Choroid plexus epithelial cell (primary cell): ENCODE measurements at regions not wholly inside any gene's neighbourhood (a gene's known extent, or its start where the extent isn't known, plus 50 kb on each side); places are given as distances from the start of the nearest gene placed in this dataset.

Experiments
- DNase-seq: peaks from one replicate; pipeline ENCODE4 v3.0.0-alpha.2; 2010; ENCODE audit warnings: low read depth
- H3K4me3 ChIP-seq: 2 replicates; pipeline ENCODE4 v1.5.1; 2011; ENCODE audit warnings: low read depth, mild to moderate bottlenecking, control low read depth, low read length, moderate library complexity
- TF ChIP-seq, protein P1 (sequence below): conservative IDR thresholded peaks from 2 replicates; pipeline ENCODE4 v1.5.1; 2011; ENCODE audit warnings: low read depth, mild to moderate bottlenecking, control low read depth, inconsistent platforms, low read length, moderate library complexity

GRCh38 chr4:182023469-182023868 is 219.7 kb upstream of the TENM3 start:
- DNase-seq, result no peak
- TF ChIP-seq, protein P1, sequence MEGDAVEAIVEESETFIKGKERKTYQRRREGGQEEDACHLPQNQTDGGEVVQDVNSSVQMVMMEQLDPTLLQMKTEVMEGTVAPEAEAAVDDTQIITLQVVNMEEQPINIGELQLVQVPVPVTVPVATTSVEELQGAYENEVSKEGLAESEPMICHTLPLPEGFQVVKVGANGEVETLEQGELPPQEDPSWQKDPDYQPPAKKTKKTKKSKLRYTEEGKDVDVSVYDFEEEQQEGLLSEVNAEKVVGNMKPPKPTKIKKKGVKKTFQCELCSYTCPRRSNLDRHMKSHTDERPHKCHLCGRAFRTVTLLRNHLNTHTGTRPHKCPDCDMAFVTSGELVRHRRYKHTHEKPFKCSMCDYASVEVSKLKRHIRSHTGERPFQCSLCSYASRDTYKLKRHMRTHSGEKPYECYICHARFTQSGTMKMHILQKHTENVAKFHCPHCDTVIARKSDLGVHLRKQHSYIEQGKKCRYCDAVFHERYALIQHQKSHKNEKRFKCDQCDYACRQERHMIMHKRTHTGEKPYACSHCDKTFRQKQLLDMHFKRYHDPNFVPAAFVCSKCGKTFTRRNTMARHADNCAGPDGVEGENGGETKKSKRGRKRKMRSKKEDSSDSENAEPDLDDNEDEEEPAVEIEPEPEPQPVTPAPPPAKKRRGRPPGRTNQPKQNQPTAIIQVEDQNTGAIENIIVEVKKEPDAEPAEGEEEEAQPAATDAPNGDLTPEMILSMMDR, result no peak

GRCh38 chr4:182042945-182043344 is 200.3 kb upstream of the TENM3 start:
- no peak for DNase-seq
- no peak overlapping the region for H3K4me3 ChIP-seq
- TF ChIP-seq, protein P1, result no peak

More at GRCh38 chr4:182023469-182023868, 219.7 kb upstream of the TENM3 start:
- H3K4me3 ChIP-seq, result no peak overlapping the region

DNA sequence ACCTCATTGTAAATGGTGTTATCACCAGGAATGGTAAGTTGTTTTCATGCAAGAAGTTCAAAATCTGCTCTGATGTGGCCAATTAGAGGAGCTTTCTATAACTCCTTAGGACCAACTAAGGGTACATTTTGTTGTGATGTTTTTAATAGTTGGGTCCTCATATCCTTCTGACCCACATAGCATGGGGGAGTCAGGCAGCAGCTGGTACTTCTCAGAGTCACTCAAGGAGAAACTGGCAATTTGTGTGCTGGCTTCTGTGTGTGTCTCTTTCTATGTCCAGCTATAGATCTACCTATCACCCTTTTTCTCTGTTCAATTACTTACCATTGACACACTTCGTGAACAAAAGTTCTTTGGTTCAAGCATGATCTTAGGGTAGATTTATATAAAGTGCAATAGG is 194.3 kb upstream of the TENM3 start:
- TF ChIP-seq, protein P1, result no peak
- DNase-seq, result no peak
- no peak overlapping the region for H3K4me3 ChIP-seq

GRCh38 chr4:182056866-182057265 is 186.3 kb upstream of the TENM3 start:
- no peak overlapping the region for H3K4me3 ChIP-seq
- TF ChIP-seq, protein P1, result no peak
- no peak for DNase-seq

- no peak overlapping the region for H3K4me3 ChIP-seq
- DNase-seq, result peak; percentile 23
- TF ChIP-seq, protein P1, result no peak
Measured at GRCh38 chr4:182062458-182062857, 180.7 kb upstream of the TENM3 start.

- H3K4me3 ChIP-seq, result no peak overlapping the region
- peak; percentile 92 for DNase-seq
- TF ChIP-seq, protein P1, result no peak
Measured at GRCh38 chr4:182062936-182063335, 180.3 kb upstream of the TENM3 start.

DNA sequence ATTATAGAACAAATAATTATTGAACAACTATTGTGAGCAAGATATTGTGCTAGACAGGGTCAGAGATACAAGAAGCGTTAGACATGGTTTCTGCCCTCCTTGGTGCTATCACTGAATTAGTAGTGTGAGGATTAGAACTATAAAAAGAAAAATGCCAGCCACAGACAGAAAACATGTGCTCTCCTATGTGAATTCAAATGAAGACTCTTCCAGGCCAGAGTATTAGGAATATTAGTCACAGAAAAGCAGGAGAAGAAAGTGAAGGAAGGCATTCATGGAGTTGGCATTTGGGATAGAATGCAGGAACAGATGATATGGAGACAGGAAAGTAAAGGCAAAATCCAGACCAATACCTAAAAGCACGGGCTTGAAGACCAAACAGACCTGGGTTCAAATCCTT is 179.6 kb upstream of the TENM3 start:
- TF ChIP-seq, protein P1, result no peak
- no peak overlapping the region for H3K4me3 ChIP-seq
- no peak for DNase-seq
